IPS DF 6.9 (cell line): ENCODE measurements at regions not wholly inside any gene's neighbourhood (a gene's known extent, or its start where the extent isn't known, plus 50 kb on each side); places are given as distances from the start of the nearest gene placed in this dataset.
"Not testable (repeated sequence)": the region's sequence is repeated elsewhere in the genome, so short reads cannot be mapped to it uniquely, and the experiment has no call there.

Source experiments
- DNase-seq: peaks from one replicate; pipeline ENCODE4 v3.0.0-alpha.2; 2013; ENCODE audit warnings: low read depth, low spot score
- H3K27ac ChIP-seq: one replicate; pipeline ENCODE4 v1.5.1; 2013; ENCODE audit warnings: low read length, control low read depth
- H3K27me3 ChIP-seq: 2 replicates; pipeline ENCODE4 v1.6.1; 2013; ENCODE audit warnings: mild to moderate bottlenecking, low read length; ENCODE audit not compliant: control insufficient read depth, insufficient read depth
- H3K36me3 ChIP-seq: 2 replicates; pipeline ENCODE4 v1.6.1; 2013; ENCODE audit warnings: low read length; ENCODE audit not compliant: control insufficient read depth, insufficient read depth
- H3K4me1 ChIP-seq: 2 replicates; pipeline ENCODE4 v1.6.1; 2013; ENCODE audit warnings: low read length; ENCODE audit not compliant: control insufficient read depth, insufficient read depth
- H3K4me3 ChIP-seq: 2 replicates; pipeline ENCODE4 v1.5.1; 2013; ENCODE audit warnings: mild to moderate bottlenecking, low read length
- H3K9me3 ChIP-seq: 2 replicates; pipeline ENCODE4 v1.6.1; 2013; ENCODE audit warnings: low read length, inconsistent platforms; ENCODE audit not compliant: control insufficient read depth, insufficient read depth
- WGBS: extraction: QIAGEN DNeasy Blood & Tissue Kit; methylation state at CpG from one replicate; pipeline ENCODE4 v1.1.7; 2013; ENCODE audit warnings: mixed read lengths, missing lambda C conversion rate; ENCODE audit not compliant: insufficient read length, insufficient coverage; 5-methylcytosine and 5-hydroxymethylcytosine counted together

GRCh38 chr3:5579946-5580345 lies 392.4 kb downstream of the EDEM1 start:
- no CpG with 5 or more reads among the region's 4 CpGs for WGBS

DNA sequence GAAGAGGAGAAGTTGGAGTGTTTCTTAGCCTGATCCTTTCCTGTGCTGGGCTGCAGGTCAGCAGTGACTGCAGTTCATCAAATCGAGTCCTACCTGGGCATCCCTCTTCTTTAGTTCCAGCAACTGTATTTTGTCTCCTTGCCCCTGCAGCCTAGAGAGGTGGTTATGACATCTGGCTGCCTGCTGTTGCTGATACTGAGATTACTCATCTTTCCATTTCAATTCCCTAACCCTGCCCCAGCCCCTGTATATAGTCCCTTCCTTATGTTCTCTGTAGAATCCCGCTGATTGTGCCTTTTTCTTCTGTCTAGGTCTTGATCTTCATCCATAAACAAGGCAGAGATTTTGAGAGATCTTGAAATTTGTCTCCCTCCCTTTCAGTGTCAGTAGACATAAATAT lies 393.3 kb downstream of the EDEM1 start:
- no peak for DNase-seq
- H3K27ac ChIP-seq: no peak overlapping the region

More at GRCh38 chr3:5579946-5580345, 392.4 kb downstream of the EDEM1 start:
- no peaks in the 10 kb centered on the region for H3K36me3 ChIP-seq
- peaks cover 2% of the 10 kb centered on the region; the same call in 1 of the 2 replicates for H3K9me3 ChIP-seq
- H3K4me3 ChIP-seq: no peak overlapping the region
- H3K4me1 ChIP-seq: no peaks in the 10 kb centered on the region
- H3K27me3 ChIP-seq: no peaks in the 10 kb centered on the region
- DNase-seq: no peak
- H3K27ac ChIP-seq: no peak overlapping the region

GRCh38 chr3:5581743-5582142 lies 394.2 kb downstream of the EDEM1 start:
- no peaks in the 10 kb centered on the region for H3K27me3 ChIP-seq
- no peaks in the 10 kb centered on the region for H3K36me3 ChIP-seq
- WGBS: no CpG with 5 or more reads among the region's 2 CpGs
- H3K9me3 ChIP-seq: peaks cover 2% of the 10 kb centered on the region; the same call in 1 of the 2 replicates
- H3K4me3 ChIP-seq: no peak overlapping the region
- H3K27ac ChIP-seq: no peak overlapping the region
- DNase-seq: no peak
- H3K4me1 ChIP-seq: no peaks in the 10 kb centered on the region

More for the DNA sequence above, 393.3 kb downstream of the EDEM1 start:
- Histone ChIP-seq H3K9me3 (peaks cover 2% of the 10 kb centered on the region; the same call in 1 of the 2 replicates), H3K4me1 (no peaks in the 10 kb centered on the region), H3K36me3 (no peaks in the 10 kb centered on the region), H3K27me3 (no peaks in the 10 kb centered on the region), H3K4me3 (no peak overlapping the region)
- WGBS: no CpG with 5 or more reads among the region's 2 CpGs

GRCh38 chr3:5583920-5584319 lies 396.4 kb downstream of the EDEM1 start:
- peaks cover 2% of the 10 kb centered on the region; the same call in 1 of the 2 replicates for H3K9me3 ChIP-seq
- WGBS: no CpG with 5 or more reads among the region's 4 CpGs

DNA sequence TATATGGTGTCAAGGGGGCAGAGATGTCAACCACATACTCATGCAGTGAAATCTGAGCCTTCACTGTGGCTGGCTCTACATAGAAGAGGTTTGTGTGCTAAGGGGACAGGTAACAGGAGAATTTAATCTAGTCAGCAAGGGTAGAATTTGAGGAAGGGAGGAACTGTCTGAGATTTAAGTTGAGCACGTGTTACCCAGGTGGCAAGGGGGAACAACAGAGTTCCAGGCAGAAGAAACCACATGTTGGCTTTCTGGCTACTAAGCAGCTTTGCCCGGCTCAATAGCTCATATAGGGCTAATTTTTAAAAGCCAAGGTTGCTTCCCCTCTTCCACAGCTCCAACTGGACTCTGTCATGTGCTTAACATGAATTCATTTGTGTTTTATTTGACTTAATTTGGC lies 397.6 kb downstream of the EDEM1 start:
- no peak overlapping the region for H3K4me3 ChIP-seq
- H3K27me3 ChIP-seq: no peaks in the 10 kb centered on the region
- no peak overlapping the region for H3K27ac ChIP-seq
- no peaks in the 10 kb centered on the region for H3K4me1 ChIP-seq
- H3K9me3 ChIP-seq: no peaks in the 10 kb centered on the region; the same call in 1 of the 2 replicates
- DNase-seq: no peak
- H3K36me3 ChIP-seq: no peaks in the 10 kb centered on the region
- no CpG with 5 or more reads among the region's 2 CpGs for WGBS

More at GRCh38 chr3:5583920-5584319, 396.4 kb downstream of the EDEM1 start:
- H3K36me3 ChIP-seq: no peaks in the 10 kb centered on the region
- no peaks in the 10 kb centered on the region for H3K27me3 ChIP-seq
- no peaks in the 10 kb centered on the region for H3K4me1 ChIP-seq
- no peak overlapping the region for H3K4me3 ChIP-seq
- DNase-seq: no peak
- H3K27ac ChIP-seq: no peak overlapping the region

DNA sequence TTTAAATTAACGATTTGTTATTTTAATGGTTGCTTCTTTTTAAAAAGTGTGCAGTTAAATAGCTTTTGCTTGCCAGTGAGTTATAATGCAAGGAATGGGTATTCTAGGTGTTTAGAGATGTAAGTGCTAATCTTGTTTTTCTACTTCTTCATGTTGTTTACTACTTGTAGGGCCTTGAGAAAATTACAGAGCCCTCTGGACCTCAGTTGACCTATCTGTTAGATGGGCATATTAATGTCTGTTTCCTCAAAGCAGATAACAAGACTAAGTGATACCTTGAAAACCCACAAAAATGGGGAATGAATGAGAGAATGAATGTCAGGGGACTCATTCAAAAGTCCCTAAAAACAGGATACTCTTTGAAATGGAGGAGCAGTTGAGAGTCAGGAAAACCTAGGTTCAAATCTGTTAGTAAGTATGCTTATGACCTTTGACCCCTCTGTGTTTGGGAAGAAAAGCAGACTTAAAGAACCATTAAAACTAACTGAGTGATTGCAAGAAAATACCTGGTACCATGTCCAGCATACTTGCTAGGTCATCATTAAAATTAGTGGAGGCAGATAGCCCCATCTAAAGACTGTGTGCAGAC lies 419.5 kb downstream of the EDEM1 start:
- 100% methylated on average over 1 of the region's 1 CpG for WGBS
- H3K9me3 ChIP-seq: no peaks in the 10 kb centered on the region
- H3K4me3 ChIP-seq: no peak overlapping the region
- no peak for DNase-seq
- no peak overlapping the region for H3K27ac ChIP-seq
- H3K4me1 ChIP-seq: no peaks in the 10 kb centered on the region
- no peaks in the 10 kb centered on the region for H3K36me3 ChIP-seq
- H3K27me3 ChIP-seq: no peaks in the 10 kb centered on the region

DNA sequence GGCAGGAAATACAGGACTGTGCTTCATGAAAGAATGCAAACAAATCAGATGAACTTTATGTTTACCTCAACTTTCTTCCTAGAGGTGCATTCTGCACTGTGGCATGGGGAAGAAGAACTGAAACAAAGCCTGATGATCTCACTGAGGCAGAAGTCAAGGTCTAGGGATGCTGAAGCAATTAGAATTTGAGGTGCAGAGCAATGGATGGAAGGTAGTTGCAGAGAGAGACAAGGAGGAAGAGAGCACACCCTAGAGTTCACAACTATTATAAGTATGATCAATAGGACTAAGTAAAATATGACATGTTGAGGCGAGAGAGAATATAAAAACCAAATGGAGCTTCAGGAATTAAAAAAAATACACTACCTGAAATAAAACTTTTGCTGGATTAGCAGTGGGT lies 420.1 kb downstream of the EDEM1 start:
- Histone ChIP-seq H3K27me3 (no peaks in the 10 kb centered on the region), H3K9me3 (no peaks in the 10 kb centered on the region), H3K27ac (no peak overlapping the region), H3K4me1 (no peaks in the 10 kb centered on the region), H3K36me3 (no peaks in the 10 kb centered on the region), H3K4me3 (no peak overlapping the region)
- no peak for DNase-seq
- WGBS: no CpG with 5 or more reads among the region's 1 CpG

DNA sequence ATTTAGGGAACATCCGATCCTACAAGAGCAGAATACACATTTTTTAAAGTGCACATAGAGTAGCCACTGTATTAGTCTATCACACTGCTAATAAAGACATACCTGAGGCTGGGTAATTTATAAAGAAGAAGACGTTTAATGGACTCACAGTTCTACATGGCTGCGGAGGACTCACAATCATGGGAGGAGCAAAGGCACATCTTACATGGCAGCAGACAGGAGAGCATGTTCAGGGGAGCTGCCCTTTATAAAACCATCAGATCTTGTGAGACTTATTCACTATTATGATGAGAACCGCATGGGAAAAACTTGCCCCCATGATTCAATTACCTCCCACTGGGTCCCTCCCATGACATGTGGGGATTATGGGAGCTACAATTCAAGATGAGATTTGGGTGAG lies 421.5 kb downstream of the EDEM1 start:
- DNase-seq, H3K27ac ChIP-seq, H3K27me3 ChIP-seq, H3K36me3 ChIP-seq, H3K4me3 ChIP-seq, H3K4me1 ChIP-seq, H3K9me3 ChIP-seq: not testable (repeated sequence)
- WGBS: no CpG with 5 or more reads among the region's 4 CpGs

DNA sequence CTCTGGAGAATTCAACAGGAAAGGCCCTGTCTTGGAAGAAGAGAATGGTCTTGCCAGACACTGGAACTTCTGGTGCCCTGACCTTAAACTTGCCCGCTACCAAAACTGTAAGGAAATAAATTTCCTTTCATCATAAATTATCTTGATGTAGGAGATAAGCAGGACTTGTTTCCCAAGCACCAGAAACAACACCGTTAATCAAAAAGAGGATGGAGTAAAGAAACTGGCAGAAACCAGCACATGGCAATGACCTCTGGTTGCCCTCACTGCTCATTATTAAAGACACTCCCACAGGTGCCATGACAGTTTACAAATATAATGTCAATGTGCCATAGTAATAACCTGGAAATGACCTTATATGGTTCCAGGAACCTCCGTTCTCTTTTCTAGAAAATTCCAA lies 426.1 kb downstream of the EDEM1 start:
- Histone ChIP-seq H3K4me1 (no peaks in the 10 kb centered on the region), H3K27me3 (no peaks in the 10 kb centered on the region), H3K4me3 (no peak overlapping the region), H3K27ac (no peak overlapping the region), H3K9me3 (no peaks in the 10 kb centered on the region), H3K36me3 (no peaks in the 10 kb centered on the region)
- WGBS: no CpG with 5 or more reads among the region's 3 CpGs
- DNase-seq: no peak

DNA sequence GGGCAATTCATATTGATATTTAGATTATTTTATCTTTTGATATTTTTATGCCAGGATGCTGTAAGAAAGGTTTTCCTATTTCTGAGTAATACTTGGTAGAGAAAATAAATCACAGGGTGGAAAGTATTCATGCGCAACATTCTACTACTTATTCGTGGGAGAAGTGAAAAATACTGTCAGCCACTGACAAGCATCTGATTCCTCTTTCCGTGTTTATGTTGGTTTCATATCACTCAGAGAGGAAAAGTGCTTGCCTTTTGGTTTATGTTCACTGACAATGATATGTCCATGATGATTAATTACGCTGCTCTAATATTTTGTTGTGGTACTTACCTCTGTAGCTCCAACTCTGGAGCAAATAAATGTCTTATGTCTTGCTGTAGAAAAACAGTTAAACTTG lies 429.4 kb downstream of the EDEM1 start:
- no peaks in the 10 kb centered on the region for H3K36me3 ChIP-seq
- no peak overlapping the region for H3K4me3 ChIP-seq
- H3K9me3 ChIP-seq: no peaks in the 10 kb centered on the region
- H3K27ac ChIP-seq: no peak overlapping the region
- no peak for DNase-seq
- WGBS: no CpG with 5 or more reads among the region's 4 CpGs
- no peaks in the 10 kb centered on the region for H3K27me3 ChIP-seq
- H3K4me1 ChIP-seq: no peaks in the 10 kb centered on the region

DNA sequence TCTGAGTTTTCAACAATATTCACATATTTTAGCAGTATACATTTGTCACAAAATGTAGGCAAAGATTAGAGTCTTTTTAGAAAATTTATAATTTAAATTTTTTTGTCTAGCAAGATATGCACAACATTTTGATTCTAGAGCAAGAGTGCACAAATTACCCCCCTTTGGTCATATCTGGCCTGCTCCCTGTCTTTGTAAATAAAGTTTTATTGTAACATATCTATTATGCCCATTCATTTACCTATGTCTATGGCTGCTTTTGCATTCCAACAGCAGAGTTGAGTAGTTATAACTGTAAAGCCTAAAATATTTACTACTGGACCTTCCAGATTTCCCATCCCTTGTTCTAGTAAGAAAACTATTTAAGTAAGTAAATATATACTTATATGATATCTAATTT lies 430.7 kb downstream of the EDEM1 start:
- Histone ChIP-seq H3K36me3 (no peaks in the 10 kb centered on the region), H3K27ac (no peak overlapping the region), H3K4me3 (no peak overlapping the region), H3K4me1 (no peaks in the 10 kb centered on the region), H3K27me3 (no peaks in the 10 kb centered on the region), H3K9me3 (no peaks in the 10 kb centered on the region)
- DNase-seq: no peak
